PC-9 (cell line): ENCODE measurements at regions not wholly inside any gene's neighbourhood (a gene's known extent, or its start where the extent isn't known, plus 50 kb on each side); places are given as distances from the start of the nearest gene placed in this dataset.

Experiments used
- EZH2 ChIP-seq: fragments of 200-600 bp; sonication (generic); IDR thresholded peaks from 2 replicates; pipeline ENCODE4 v1.8.0; 2017; ENCODE audit warnings: antibody characterized with exemption, low read depth
- TF ChIP-seq, protein P1 (sequence below): fragments of 200-600 bp; sonication (generic); conservative IDR thresholded peaks from 2 replicates; pipeline ENCODE4 v1.6.1; 2017; ENCODE audit warnings: mixed run types, antibody characterized with exemption, mild to moderate bottlenecking, moderate library complexity

DNA sequence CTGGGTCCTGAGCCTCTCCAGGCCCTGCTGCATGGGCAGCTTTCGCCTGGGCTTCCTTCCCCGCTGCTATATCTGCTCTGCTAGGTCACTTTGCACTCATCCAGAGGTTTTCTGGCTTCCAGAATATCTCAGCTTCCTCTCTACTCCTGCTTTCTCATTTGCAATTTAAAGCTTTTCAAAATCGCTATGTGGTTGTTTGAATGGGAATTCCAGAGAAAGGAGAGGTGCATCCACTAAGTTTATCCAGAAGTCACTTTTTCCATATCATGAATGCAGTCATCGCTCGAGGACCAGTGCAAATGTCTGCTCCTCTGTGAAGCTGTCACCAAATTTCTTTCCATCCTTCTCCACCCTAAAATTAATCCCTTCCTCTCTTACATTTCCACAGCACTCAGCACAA is 61.2 kb downstream of the SOD2 start:
- TF ChIP-seq, protein P1, sequence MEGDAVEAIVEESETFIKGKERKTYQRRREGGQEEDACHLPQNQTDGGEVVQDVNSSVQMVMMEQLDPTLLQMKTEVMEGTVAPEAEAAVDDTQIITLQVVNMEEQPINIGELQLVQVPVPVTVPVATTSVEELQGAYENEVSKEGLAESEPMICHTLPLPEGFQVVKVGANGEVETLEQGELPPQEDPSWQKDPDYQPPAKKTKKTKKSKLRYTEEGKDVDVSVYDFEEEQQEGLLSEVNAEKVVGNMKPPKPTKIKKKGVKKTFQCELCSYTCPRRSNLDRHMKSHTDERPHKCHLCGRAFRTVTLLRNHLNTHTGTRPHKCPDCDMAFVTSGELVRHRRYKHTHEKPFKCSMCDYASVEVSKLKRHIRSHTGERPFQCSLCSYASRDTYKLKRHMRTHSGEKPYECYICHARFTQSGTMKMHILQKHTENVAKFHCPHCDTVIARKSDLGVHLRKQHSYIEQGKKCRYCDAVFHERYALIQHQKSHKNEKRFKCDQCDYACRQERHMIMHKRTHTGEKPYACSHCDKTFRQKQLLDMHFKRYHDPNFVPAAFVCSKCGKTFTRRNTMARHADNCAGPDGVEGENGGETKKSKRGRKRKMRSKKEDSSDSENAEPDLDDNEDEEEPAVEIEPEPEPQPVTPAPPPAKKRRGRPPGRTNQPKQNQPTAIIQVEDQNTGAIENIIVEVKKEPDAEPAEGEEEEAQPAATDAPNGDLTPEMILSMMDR = no peak
- no peak for TF ChIP-seq EZH2
